ENCODE measurements at regions not wholly inside any gene's neighbourhood (a gene's known extent, or its start where the extent isn't known, plus 50 kb on each side); places are given as distances from the start of the nearest gene placed in this dataset.

DNA sequence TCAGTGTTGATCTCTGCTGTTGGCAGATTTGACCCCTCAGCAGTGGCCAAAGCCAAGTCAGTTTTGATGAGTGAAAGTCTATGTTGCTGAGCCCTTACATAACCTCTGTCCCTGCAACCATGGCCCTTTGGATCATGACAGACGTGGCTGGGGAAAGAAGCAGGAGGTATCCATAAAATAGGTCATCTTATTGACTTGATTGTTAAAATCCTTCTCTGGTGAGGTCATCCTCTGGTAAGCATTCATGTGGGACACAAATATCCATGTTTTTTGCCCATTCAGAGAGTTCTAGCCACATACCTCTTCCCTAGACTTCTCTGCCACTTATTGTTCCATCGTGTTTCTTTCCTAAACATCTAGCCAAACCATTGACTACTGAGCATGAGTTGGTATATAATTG is 251.9 kb upstream of the PTER start:
- no peaks in the 10 kb centered on the region for H3K9me3 ChIP-seq
- intact Hi-C loops (cut with DNase I; ENCODE audit: low total_unique reads), result no loop called here
- H3K4me3 ChIP-seq, result no peak overlapping the region
- in situ Hi-C loops (cut with MboI; ENCODE audit: low pct_ligation_motif_present in 1 of 4, low pct_unique_long_range_greater_than_20kb in 1 of 4, low sequenced_read_pairs in 3 of 4), result no loop called here
- no peaks in the 10 kb centered on the region for H3K4me1 ChIP-seq
- H3K27me3 ChIP-seq, result no peaks in the 10 kb centered on the region
- H3K27ac ChIP-seq, result no peak overlapping the region
- no peaks in the 10 kb centered on the region for H3K36me3 ChIP-seq
- WGBS, 2 donors (ENCODE audit: low coverage in 1 of 2), result 53 to 60% methylated on average over 1 to 2 of the region's 2 CpGs
- TF ChIP-seq POLR2A (IDR thresholded peaks at IDR 0.05) (no peak), EP300 (IDR thresholded peaks at IDR 0.05; ENCODE audit: low read depth) (no peak), CTCF (IDR thresholded peaks at IDR 0.05) (no peak)
- DNase-seq, result no peak

DNA sequence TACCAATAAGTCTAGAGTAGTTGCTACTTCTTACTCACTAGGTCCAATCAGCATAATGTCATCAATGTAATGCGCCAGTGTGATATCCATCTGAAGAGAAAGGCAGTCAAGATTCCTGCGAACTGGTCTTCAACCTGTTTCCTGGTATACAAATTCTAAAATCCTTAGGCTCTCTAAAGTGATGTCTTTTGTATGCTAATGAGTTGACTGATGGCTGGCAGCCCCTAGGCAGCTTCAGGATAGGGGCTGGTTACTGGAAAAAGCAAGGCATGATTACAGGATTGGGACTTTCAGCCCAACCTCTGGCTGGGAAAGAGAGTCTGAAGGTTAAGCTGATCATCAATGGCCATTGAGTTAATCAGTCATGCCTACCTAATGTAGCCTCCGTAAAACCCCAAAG is 250.2 kb upstream of the PTER start:
- DNase-seq, result no peak
- Histone ChIP-seq H3K4me3 (no peak overlapping the region), H3K36me3 (no peaks in the 10 kb centered on the region), H3K4me1 (no peaks in the 10 kb centered on the region), H3K9me3 (no peaks in the 10 kb centered on the region), H3K27ac (no peak overlapping the region), H3K27me3 (no peaks in the 10 kb centered on the region)
- intact Hi-C loops (cut with DNase I; ENCODE audit: low total_unique reads) (no loop called here), in situ Hi-C loops (cut with MboI; ENCODE audit: low pct_ligation_motif_present in 1 of 4, low pct_unique_long_range_greater_than_20kb in 1 of 4, low sequenced_read_pairs in 3 of 4) (no loop called here)
- 81 to 97% methylated on average over 3 of the region's 3 CpGs for WGBS, 2 donors (ENCODE audit: low coverage in 1 of 2)
- no peak for TF ChIP-seq CTCF (IDR thresholded peaks at IDR 0.05)
- TF ChIP-seq POLR2AphosphoS5 (IDR thresholded peaks at IDR 0.05), result no peak
- TF ChIP-seq EP300 (IDR thresholded peaks at IDR 0.05; ENCODE audit: low read depth), result no peak
- TF ChIP-seq POLR2A (IDR thresholded peaks at IDR 0.05), result no peak

- 84 to 85% methylated on average over 2 of the region's 2 CpGs for WGBS, 2 donors (ENCODE audit: low coverage in 1 of 2)
These were observed 249.6 kb upstream of the PTER start for GRCh38 chr10:16187161-16187560.

DNA sequence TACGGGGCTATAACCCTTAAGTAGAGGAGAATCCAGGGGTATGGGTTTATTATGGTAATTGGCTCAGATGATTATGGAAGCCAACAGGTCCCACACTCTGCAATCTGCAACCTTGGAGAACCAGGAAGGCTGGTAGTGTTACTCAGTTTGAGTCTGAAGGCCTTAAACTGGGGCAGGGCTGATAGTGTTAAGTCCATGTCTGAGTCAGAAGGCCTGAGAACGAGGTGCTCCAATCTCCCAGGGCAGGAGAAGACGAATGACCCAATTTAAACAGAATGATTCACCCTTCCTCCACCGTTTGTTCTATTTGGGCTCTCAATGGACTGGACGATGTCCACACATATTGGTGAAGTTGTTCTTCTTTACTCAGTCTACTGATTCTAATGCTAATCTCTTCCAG is 244.5 kb upstream of the PTER start:
- 67 to 83% methylated on average over 1 to 5 of the region's 5 CpGs for WGBS, 2 donors (ENCODE audit: low coverage in 1 of 2)
- TF ChIP-seq POLR2A (IDR thresholded peaks at IDR 0.05) (no peak), EP300 (IDR thresholded peaks at IDR 0.05; ENCODE audit: low read depth) (no peak), POLR2AphosphoS5 (IDR thresholded peaks at IDR 0.05) (no peak), CTCF (IDR thresholded peaks at IDR 0.05) (no peak)
- in situ Hi-C loops (cut with MboI; ENCODE audit: low pct_ligation_motif_present in 1 of 4, low pct_unique_long_range_greater_than_20kb in 1 of 4, low sequenced_read_pairs in 3 of 4), result no loop called here
- DNase-seq, result no peak
- H3K4me1 ChIP-seq, result no peaks in the 10 kb centered on the region
- intact Hi-C loops (cut with DNase I; ENCODE audit: low total_unique reads), result no loop called here
- H3K9me3 ChIP-seq, result no peaks in the 10 kb centered on the region
- H3K27ac ChIP-seq, result no peak overlapping the region
- no peaks in the 10 kb centered on the region for H3K27me3 ChIP-seq
- H3K36me3 ChIP-seq, result no peaks in the 10 kb centered on the region
- H3K4me3 ChIP-seq, result no peak overlapping the region

More at GRCh38 chr10:16187161-16187560, 249.6 kb upstream of the PTER start:
- no peaks in the 10 kb centered on the region for H3K27me3 ChIP-seq
- no peaks in the 10 kb centered on the region for H3K36me3 ChIP-seq
- H3K4me1 ChIP-seq, result no peaks in the 10 kb centered on the region
- intact Hi-C loops (cut with DNase I; ENCODE audit: low total_unique reads) (no loop called here), in situ Hi-C loops (cut with MboI; ENCODE audit: low pct_ligation_motif_present in 1 of 4, low pct_unique_long_range_greater_than_20kb in 1 of 4, low sequenced_read_pairs in 3 of 4) (no loop called here)
- no peak overlapping the region for H3K4me3 ChIP-seq
- H3K9me3 ChIP-seq, result no peaks in the 10 kb centered on the region
- no peak overlapping the region for H3K27ac ChIP-seq
- no peak for DNase-seq
- TF ChIP-seq POLR2AphosphoS5 (IDR thresholded peaks at IDR 0.05) (no peak), POLR2A (IDR thresholded peaks at IDR 0.05) (no peak), CTCF (IDR thresholded peaks at IDR 0.05) (no peak), EP300 (IDR thresholded peaks at IDR 0.05; ENCODE audit: low read depth) (no peak)
